Lung microvascular endothelial cell (primary cell): ENCODE measurements at regions not wholly inside any gene's neighbourhood (a gene's known extent, or its start where the extent isn't known, plus 50 kb on each side); places are given as distances from the start of the nearest gene placed in this dataset.

Source experiments
- DNase-seq, 2 donors: peaks; one replicate each; pipeline versions ENCODE4 v3.0.0 to v3.0.0-alpha.2; 2010; ENCODE audit warnings: low read depth in 2 of 2

GRCh38 chr10:36182179-36182566, 540.1 kb upstream of the FZD8 start:
- peak in 1 of 2 donors; percentile 17 for DNase-seq

GRCh38 chr10:36181426-36182178, 539.5 kb upstream of the FZD8 start:
- peak; percentile 31 to 57 for DNase-seq

- peak in 1 of 2 donors; percentile 22 for DNase-seq
Measured at GRCh38 chr10:36178616-36179015, 536.5 kb upstream of the FZD8 start.

GRCh38 chr10:36177071-36177470, 535.0 kb upstream of the FZD8 start:
- DNase-seq, result no peak

DNA sequence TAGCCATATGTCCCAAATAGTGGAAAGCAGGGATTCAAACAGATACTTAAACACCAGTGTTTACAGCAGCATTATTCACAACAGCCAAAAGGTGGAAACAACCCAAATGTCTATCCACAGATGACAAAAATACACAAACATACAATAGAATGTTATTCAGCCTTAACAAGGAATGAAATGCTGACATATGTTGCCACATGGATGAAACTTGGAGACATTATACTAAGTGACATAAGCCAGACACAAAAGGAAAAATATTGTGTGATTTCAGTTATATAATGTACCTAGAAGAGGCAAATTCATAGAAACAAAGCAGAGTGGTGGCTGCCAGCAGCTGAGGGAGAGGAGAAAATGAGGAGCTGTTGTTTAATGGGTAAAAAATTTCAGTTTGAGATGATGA, 533.9 kb upstream of the FZD8 start:
- no peak for DNase-seq

- DNase-seq, result peak; percentile 42 to 97
Measured at GRCh38 chr10:36173364-36173763, 531.3 kb upstream of the FZD8 start.

DNA sequence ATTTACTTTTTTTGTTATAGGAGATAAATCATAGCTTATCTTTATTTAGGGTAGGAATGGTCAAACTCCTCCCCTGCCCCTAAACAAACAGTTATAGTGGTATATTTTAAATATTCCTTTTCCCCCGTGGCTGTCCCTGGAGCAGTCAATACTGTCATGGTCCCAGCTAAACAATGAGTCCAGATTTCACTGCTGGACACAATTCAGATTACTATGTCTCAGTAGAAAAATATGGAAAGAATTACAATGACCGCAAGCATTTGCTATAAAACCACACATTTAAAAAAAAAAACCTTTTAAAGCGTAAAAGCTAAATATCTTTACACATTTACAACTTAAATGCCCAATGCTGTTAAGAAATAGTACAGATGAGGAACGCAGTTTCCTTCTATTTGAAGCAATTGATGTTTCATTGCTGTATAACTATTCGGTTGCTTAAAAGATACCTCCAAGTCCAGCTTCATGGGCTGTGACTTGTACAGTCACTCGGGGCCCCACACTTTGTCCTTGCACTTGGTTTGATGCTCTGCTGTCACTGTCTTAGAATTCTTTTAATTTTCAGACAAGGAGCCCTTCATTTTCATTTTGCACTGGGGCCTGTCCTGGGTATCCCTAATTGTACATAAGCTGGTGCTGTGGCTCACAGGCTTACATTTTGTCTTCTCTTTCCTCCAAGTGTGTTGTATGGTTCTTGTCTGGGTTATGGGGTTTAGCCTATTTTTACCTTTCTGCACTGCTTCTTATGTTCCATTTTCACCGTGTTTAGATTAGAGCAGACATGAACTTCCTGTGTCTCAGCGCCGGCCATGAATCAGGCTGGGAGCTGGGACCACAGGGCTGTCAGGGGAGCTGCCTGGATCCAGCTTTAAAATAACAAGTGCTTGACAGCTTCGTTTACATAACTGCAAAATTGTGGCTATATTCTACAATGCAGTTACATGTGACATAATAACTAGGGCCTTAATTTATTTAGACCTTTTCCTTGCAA, 530.2 kb upstream of the FZD8 start:
- DNase-seq, result peak; percentile 65 to 96

- peak in 1 of 2 donors; percentile 21 for DNase-seq
Measured at GRCh38 chr10:36171556-36171952, 529.5 kb upstream of the FZD8 start.

GRCh38 chr10:36170943-36171501, 528.9 kb upstream of the FZD8 start:
- DNase-seq, result no peak

DNA sequence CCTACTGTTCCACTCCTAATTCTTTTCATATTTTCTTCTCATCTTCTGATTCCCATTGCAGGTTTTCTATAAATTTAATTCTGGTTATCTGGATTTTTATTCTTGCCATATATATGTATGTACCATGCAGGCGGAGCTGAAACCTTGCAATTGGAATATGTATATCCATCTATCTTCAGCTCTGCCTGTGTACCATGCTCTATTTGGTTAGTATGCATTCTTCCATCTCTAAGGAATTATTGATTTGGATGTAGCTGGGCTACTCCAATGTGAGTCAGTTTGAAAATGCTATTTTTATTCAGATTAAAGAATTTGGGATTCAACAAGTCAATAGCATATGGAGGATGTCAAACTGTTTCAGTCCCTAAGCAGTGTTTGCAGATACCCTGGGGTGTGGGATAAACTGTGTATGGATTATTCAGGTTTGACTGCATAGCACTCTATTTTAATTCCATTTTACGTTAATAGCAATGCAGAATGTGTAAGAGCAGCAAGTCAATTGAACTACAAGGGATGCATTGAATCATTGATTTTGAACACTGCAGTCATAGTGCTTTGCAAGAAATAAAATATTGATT, 528.1 kb upstream of the FZD8 start:
- DNase-seq, result no peak

DNA sequence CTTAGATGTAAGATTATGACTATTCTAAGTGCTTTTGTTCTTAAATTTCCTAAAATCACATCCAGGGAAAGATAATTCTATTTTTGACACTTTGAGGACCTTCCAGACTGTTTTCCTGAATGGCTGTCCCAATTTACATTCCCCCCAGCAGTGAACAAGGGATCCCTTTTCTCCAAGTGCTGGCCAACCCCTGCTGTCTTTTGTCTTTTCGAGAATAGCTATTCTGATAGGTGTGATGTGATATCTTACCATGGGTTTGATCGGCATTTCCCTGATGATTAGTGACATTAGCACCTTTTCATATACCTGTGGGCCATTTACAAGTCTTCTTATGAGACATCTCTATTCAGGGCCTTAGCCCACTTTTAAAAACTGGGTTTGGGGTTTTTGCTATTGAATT, 526.7 kb upstream of the FZD8 start:
- no peak for DNase-seq

GRCh38 chr10:36164556-36165504, 522.7 kb upstream of the FZD8 start:
- DNase-seq, result no peak

- DNase-seq, result no peak
Measured at GRCh38 chr10:36163827-36164226, 521.7 kb upstream of the FZD8 start.

DNA sequence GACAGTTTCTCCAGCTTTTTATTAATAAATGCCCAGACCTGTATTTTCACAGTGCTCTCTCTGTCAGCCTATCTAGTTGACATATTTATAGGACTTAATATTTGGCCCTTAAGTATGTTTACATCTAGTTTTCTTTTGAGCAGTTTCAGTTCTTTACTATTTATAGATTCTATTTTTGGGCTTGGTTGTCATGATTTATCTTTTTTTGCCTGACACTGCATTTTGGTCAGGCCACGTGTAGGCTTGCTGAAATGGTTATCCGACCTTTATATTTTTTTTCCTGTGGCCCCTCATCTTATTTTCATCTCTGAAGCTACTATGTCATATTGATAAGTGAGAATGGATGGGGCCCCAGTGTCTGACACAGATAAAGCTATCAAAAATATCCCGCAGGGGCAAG, 515.4 kb upstream of the FZD8 start:
- DNase-seq, result no peak

GRCh38 chr10:36148207-36148606, 506.1 kb upstream of the FZD8 start:
- DNase-seq, result no peak

DNA sequence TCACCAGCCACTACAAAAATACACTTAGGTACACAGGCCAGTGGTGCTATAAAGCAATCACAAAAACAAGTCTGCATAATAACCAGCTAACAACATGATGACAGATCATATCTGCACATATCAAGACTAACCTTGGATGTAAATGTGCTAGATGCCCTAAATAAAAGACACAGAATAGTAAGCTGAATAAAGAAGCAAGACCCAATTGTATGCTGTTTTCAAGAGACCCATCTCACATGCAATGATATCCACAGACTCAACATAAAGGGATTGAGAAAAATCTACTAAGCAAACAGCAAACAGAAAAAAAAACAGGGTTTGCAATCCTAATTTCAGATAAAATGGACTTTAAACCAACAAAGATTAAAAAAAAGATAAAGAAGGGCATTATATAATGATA, 505.4 kb upstream of the FZD8 start:
- no peak for DNase-seq

DNA sequence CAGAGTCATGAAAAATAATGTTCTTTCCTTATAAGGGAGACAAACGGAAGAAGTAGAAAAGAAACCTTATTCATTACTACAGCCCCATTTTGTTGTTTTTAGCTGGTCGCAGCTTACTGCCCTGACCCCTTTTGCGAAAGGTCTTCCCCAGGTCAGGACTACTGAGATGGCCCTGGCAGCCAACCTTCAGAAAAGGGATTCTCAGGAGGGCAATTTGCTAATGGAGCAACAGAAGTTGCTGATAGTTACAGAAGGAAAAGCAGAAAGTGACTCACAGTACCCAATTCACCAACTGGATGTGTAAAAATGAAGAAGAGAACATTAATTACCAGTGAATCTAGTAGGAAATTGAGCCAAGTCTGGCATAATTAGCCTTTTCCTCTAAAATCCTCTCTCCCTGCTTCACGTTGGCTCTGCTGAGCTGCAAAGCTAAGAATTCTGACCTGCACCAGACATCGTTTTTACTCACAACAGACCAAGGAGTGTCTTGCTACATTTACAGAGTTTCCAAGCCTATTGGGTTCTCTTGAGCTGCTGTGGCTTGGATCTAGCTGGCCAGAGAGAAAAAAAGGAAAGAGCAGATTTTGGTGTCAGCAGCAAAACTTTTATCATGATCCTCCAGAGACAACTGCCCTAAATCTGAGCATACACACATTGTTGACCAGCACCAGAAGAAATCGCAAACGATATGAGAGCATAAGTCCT, 499.9 kb upstream of the FZD8 start:
- DNase-seq, result peak; percentile 42 to 63

GRCh38 chr10:36129051-36129450, 487.0 kb upstream of the FZD8 start:
- DNase-seq, result no peak

GRCh38 chr10:36126076-36126475, 484.0 kb upstream of the FZD8 start:
- DNase-seq, result no peak

GRCh38 chr10:36119455-36119854, 477.4 kb upstream of the FZD8 start:
- no peak for DNase-seq
